ENCODE measurements at regions not wholly inside any gene's neighbourhood (a gene's known extent, or its start where the extent isn't known, plus 50 kb on each side); places are given as distances from the start of the nearest gene placed in this dataset.

- peak in 1 of 6 donors; percentile 77 for DNase-seq (ENCODE audit: low read depth in 4 of 6, low spot score in 6 of 6)
- Histone ChIP-seq H3K27me3 (ENCODE audit: control insufficient read depth, insufficient read depth, low read length) (no peaks in the 10 kb centered on the region), H3K4me3 (ENCODE audit: low read depth, low read length) (no peak overlapping the region), H3K4me1 (ENCODE audit: control insufficient read depth, insufficient read depth, low read length) (no peaks in the 10 kb centered on the region), H3K9me3 (ENCODE audit: control insufficient read depth, insufficient read depth, low read length) (no peaks in the 10 kb centered on the region), H3K27ac (ENCODE audit: low read depth, low read length) (no peak overlapping the region), H3K36me3 (ENCODE audit: control insufficient read depth, insufficient read depth, low read length) (no peaks in the 10 kb centered on the region)
- 67% methylated on average over 1 of the region's 3 CpGs for WGBS (ENCODE audit: insufficient coverage)
These were observed 423.3 kb downstream of the CMPK2 start for GRCh38 chr2:6442252-6442985.

GRCh38 chr2:6443061-6443823, 422.5 kb downstream of the CMPK2 start:
- H3K27ac ChIP-seq (ENCODE audit: low read depth, low read length), result no peak overlapping the region
- WGBS (ENCODE audit: insufficient coverage), result 100% methylated on average over 2 of the region's 4 CpGs
- H3K4me1 ChIP-seq (ENCODE audit: control insufficient read depth, insufficient read depth, low read length), result no peaks in the 10 kb centered on the region
- H3K36me3 ChIP-seq (ENCODE audit: control insufficient read depth, insufficient read depth, low read length), result no peaks in the 10 kb centered on the region
- no peaks in the 10 kb centered on the region for H3K9me3 ChIP-seq (ENCODE audit: control insufficient read depth, insufficient read depth, low read length)
- no peak overlapping the region for H3K4me3 ChIP-seq (ENCODE audit: low read depth, low read length)
- no peaks in the 10 kb centered on the region for H3K27me3 ChIP-seq (ENCODE audit: control insufficient read depth, insufficient read depth, low read length)
- peak in 2 of 6 donors; percentile 88 for DNase-seq (ENCODE audit: low read depth in 4 of 6, low spot score in 6 of 6)

DNA sequence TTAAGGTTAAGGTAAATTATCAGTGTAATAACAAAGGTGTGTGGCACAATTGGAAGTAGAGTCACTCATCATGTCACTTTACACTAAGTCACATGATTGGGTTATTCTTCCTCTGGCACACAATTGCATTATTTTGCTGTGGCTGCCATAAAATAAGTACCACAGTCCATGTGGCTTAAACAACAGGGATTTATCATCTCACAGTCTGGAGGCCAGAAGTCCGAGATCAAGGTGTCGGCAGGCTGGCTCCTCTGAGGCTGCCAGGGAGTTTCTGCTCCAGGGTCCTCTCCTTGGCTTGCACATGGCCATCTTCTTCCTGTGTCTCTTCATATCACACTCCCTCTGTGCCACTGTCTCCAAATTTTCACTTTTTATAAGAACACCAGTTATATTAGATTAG, 421.2 kb downstream of the CMPK2 start:
- DNase-seq (ENCODE audit: low read depth in 4 of 6, low spot score in 6 of 6), result no peak
- WGBS (ENCODE audit: insufficient coverage), result 93% methylated on average over 2 of the region's 2 CpGs
- H3K27ac ChIP-seq (ENCODE audit: low read depth, low read length), result no peak overlapping the region
- peaks cover 3% of the 10 kb centered on the region for H3K4me1 ChIP-seq (ENCODE audit: control insufficient read depth, insufficient read depth, low read length)
- no peaks in the 10 kb centered on the region for H3K9me3 ChIP-seq (ENCODE audit: control insufficient read depth, insufficient read depth, low read length)
- H3K36me3 ChIP-seq (ENCODE audit: control insufficient read depth, insufficient read depth, low read length), result no peaks in the 10 kb centered on the region
- H3K27me3 ChIP-seq (ENCODE audit: control insufficient read depth, insufficient read depth, low read length), result no peaks in the 10 kb centered on the region
- no peak overlapping the region for H3K4me3 ChIP-seq (ENCODE audit: low read depth, low read length)

DNA sequence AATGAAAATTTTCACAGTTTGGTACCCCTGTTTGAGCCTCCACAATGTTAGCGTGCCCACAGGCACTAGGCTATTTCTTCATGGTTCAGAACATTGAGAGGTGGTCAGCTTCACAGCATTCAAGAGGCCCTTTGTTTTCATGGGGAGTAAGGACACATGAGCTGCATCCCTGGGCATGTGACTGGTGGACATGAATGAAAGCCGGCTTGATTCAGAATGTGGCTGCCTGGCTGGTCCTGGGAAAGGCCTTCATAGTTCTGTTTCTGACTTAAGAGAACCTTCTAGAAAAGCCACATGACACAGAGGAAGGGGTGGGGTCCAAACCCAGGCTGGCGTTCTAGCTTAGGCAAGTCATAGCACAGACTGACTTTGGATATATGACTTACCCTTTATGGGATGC, 420.6 kb downstream of the CMPK2 start:
- DNase-seq (ENCODE audit: low read depth in 4 of 6, low spot score in 6 of 6), result no peak
- no peaks in the 10 kb centered on the region for H3K36me3 ChIP-seq (ENCODE audit: control insufficient read depth, insufficient read depth, low read length)
- no peak overlapping the region for H3K4me3 ChIP-seq (ENCODE audit: low read depth, low read length)
- WGBS (ENCODE audit: insufficient coverage), result 75% methylated on average over 3 of the region's 3 CpGs
- no peaks in the 10 kb centered on the region for H3K27me3 ChIP-seq (ENCODE audit: control insufficient read depth, insufficient read depth, low read length)
- H3K9me3 ChIP-seq (ENCODE audit: control insufficient read depth, insufficient read depth, low read length), result no peaks in the 10 kb centered on the region
- H3K27ac ChIP-seq (ENCODE audit: low read depth, low read length), result no peak overlapping the region
- peaks cover 3% of the 10 kb centered on the region for H3K4me1 ChIP-seq (ENCODE audit: control insufficient read depth, insufficient read depth, low read length)

- no peaks in the 10 kb centered on the region for H3K36me3 ChIP-seq (ENCODE audit: control insufficient read depth, insufficient read depth, low read length)
- no CpG with 5 or more reads among the region's 3 CpGs for WGBS (ENCODE audit: insufficient coverage)
- no peaks in the 10 kb centered on the region for H3K9me3 ChIP-seq (ENCODE audit: control insufficient read depth, insufficient read depth, low read length)
- H3K27me3 ChIP-seq (ENCODE audit: control insufficient read depth, insufficient read depth, low read length), result no peaks in the 10 kb centered on the region
- no peak overlapping the region for H3K27ac ChIP-seq (ENCODE audit: low read depth, low read length)
- peaks cover 3% of the 10 kb centered on the region for H3K4me1 ChIP-seq (ENCODE audit: control insufficient read depth, insufficient read depth, low read length)
- peak in 1 of 6 donors; percentile 81 for DNase-seq (ENCODE audit: low read depth in 4 of 6, low spot score in 6 of 6)
- no peak overlapping the region for H3K4me3 ChIP-seq (ENCODE audit: low read depth, low read length)
These were observed 418.6 kb downstream of the CMPK2 start for GRCh38 chr2:6446938-6447608.

DNA sequence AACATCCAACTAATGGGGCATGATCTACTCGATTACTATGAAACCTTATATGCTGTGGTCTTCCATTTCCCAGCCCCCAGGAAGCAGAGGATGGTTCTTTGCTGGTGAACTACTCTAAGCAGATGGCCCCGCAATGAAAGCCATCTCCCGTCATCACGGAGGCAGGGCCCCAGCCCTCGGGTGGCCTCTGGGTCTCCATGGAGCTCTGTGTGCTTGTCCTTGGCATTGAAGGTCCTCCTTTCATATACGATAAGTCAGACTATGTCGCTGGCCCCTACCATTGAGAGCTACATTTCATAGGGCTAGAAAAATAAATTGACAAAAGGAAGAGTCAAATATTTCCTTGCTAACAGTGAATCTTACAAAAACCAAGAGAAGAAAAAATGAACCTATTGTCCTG, 416.8 kb downstream of the CMPK2 start:
- Histone ChIP-seq H3K4me3 (ENCODE audit: low read depth, low read length) (no peak overlapping the region), H3K36me3 (ENCODE audit: control insufficient read depth, insufficient read depth, low read length) (no peaks in the 10 kb centered on the region), H3K9me3 (ENCODE audit: control insufficient read depth, insufficient read depth, low read length) (no peaks in the 10 kb centered on the region), H3K27me3 (ENCODE audit: control insufficient read depth, insufficient read depth, low read length) (no peaks in the 10 kb centered on the region), H3K4me1 (ENCODE audit: control insufficient read depth, insufficient read depth, low read length) (peaks cover 3% of the 10 kb centered on the region), H3K27ac (ENCODE audit: low read depth, low read length) (no peak overlapping the region)
- 67% methylated on average over 3 of the region's 7 CpGs for WGBS (ENCODE audit: insufficient coverage)
- no peak for DNase-seq (ENCODE audit: low read depth in 4 of 6, low spot score in 6 of 6)

DNA sequence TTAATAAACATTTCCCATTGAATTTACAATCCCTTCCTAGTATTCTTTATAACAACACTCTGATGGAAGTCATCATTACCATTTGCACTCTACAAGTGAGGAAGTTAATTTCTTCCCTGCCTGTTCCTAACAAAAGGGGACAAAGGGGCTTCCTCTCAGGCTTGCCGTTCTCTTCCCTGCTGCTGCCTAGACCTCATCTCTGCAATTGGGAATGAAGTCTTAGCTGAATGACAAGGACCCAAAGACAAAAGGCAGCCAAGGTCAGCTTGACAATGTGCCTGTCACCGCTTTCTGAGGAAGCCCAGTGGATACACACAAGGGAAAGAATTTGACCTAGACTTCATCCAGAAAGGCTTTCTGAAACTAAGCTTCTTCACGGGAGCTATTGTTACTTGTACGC, 416.4 kb downstream of the CMPK2 start:
- Histone ChIP-seq H3K9me3 (ENCODE audit: control insufficient read depth, insufficient read depth, low read length) (no peaks in the 10 kb centered on the region), H3K27me3 (ENCODE audit: control insufficient read depth, insufficient read depth, low read length) (no peaks in the 10 kb centered on the region), H3K36me3 (ENCODE audit: control insufficient read depth, insufficient read depth, low read length) (no peaks in the 10 kb centered on the region), H3K4me1 (ENCODE audit: control insufficient read depth, insufficient read depth, low read length) (peaks cover 3% of the 10 kb centered on the region), H3K4me3 (ENCODE audit: low read depth, low read length) (no peak overlapping the region), H3K27ac (ENCODE audit: low read depth, low read length) (no peak overlapping the region)
- WGBS (ENCODE audit: insufficient coverage), result 47% methylated on average over 2 of the region's 4 CpGs
- no peak for DNase-seq (ENCODE audit: low read depth in 4 of 6, low spot score in 6 of 6)

DNA sequence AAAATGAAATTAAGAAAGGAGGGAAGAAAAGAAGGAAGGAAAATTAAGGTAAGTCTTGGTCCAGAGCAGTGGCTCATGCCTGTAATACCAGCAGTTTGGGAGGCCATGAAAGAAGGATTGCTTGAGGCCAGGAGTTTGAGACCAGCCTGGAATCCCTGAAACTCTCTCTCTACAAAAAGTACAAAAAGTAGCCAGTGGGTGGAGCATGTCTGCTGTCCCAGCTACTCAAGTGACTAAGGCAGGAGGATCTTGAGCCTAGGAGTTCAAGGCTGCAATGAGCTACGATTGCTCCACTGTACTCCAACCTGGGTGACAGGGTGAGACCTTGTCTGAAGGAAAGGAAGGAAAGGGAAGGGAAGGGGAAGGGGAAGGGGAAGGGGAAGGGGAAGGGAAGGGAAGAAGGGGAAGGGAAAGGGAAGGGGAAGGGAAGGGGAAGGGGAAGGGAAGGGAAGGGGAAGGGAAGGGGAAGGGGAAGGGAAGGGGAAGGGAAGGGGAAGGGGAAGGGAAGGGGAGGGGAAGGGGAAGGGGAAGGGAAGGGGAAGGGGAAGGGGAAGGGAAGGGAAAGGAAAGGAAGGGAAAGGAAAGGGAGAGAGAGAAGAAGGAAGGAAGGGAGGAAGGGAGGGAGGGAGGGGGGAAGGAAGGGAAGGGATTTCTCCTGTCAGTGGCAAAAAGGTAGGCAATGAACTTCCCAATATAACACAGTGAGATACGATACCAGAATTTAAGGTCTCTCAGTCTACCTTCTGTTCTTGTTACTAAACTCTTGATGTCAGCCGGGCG, 412.8 kb downstream of the CMPK2 start:
- WGBS (ENCODE audit: insufficient coverage), result 100% methylated on average over 1 of the region's 4 CpGs
- H3K36me3 ChIP-seq (ENCODE audit: control insufficient read depth, insufficient read depth, low read length), result no peaks in the 10 kb centered on the region

DNA sequence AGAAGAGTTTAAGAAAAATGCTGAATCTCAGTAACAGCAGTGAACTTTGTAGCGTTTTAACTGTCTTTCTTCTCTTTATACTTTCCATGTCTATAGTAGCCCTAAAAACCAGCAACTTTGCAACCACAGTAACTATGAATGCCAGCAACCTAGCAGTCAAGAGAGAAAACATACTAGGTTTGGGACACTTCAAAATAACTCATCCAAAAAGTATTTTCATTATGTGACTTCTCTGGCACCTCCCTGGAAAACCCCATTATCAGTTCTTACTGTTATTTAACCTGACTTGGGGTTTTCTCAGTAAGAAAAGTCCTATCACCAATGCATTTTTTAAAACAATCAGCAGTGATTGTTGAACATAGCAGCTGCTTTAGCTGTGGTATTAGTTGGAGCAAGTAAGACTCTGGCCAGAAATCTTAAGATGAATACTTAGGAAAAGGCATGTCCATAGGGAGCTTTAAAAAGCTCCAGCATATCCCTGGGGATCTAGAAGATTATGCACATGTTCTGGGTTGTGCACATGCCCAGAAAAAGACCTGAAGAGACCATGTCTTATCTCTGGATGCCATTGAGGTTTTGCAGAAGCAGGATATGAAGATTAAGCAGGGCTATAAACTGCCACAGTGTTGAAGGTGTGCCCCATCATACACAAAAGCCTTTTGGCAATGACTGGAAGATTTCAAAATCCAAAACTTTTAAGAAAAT, 411.3 kb downstream of the CMPK2 start:
- H3K4me3 ChIP-seq (ENCODE audit: low read depth, low read length), result no peak overlapping the region
- WGBS (ENCODE audit: insufficient coverage), result 100% methylated on average over 1 of the region's 1 CpG
- no peak overlapping the region for H3K27ac ChIP-seq (ENCODE audit: low read depth, low read length)

More for the DNA sequence above, 412.8 kb downstream of the CMPK2 start:
- Histone ChIP-seq H3K9me3 (ENCODE audit: control insufficient read depth, insufficient read depth, low read length) (no peaks in the 10 kb centered on the region), H3K4me1 (ENCODE audit: control insufficient read depth, insufficient read depth, low read length) (peaks cover 3% of the 10 kb centered on the region), H3K27me3 (ENCODE audit: control insufficient read depth, insufficient read depth, low read length) (no peaks in the 10 kb centered on the region), H3K27ac (ENCODE audit: low read depth, low read length) (no peak overlapping the region), H3K4me3 (ENCODE audit: low read depth, low read length) (no peak overlapping the region)
- no peak for DNase-seq (ENCODE audit: low read depth in 4 of 6, low spot score in 6 of 6)

More for the DNA sequence above, 411.3 kb downstream of the CMPK2 start:
- Histone ChIP-seq H3K27me3 (ENCODE audit: control insufficient read depth, insufficient read depth, low read length) (no peaks in the 10 kb centered on the region), H3K9me3 (ENCODE audit: control insufficient read depth, insufficient read depth, low read length) (no peaks in the 10 kb centered on the region), H3K36me3 (ENCODE audit: control insufficient read depth, insufficient read depth, low read length) (no peaks in the 10 kb centered on the region), H3K4me1 (ENCODE audit: control insufficient read depth, insufficient read depth, low read length) (no peaks in the 10 kb centered on the region)
- no peak for DNase-seq (ENCODE audit: low read depth in 4 of 6, low spot score in 6 of 6)

Measured in spinal cord (tissue), 9 donors.